Skeletal muscle satellite cell (primary cell): ENCODE measurements at regions not wholly inside any gene's neighbourhood (a gene's known extent, or its start where the extent isn't known, plus 50 kb on each side); places are given as distances from the start of the nearest gene placed in this dataset.
"Not testable (repeated sequence)": the region's sequence is repeated elsewhere in the genome, so short reads cannot be mapped to it uniquely, and the experiment has no call there.

Source experiments
- H3K27me3 ChIP-seq: 2 replicates; pipeline ENCODE4 v1.7.0; 2013; ENCODE audit warnings: low read length; ENCODE audit not compliant: control insufficient read depth, insufficient read depth
- H3K36me3 ChIP-seq: 2 replicates; pipeline ENCODE4 v1.7.0; 2013; ENCODE audit warnings: mild to moderate bottlenecking, control low read depth, low read length; ENCODE audit not compliant: insufficient read depth
- H3K4me1 ChIP-seq: 2 replicates; pipeline ENCODE4 v1.7.0; 2013; ENCODE audit warnings: low read length; ENCODE audit not compliant: control insufficient read depth, insufficient read depth
- H3K4me2 ChIP-seq: 2 replicates; pipeline ENCODE4 v1.7.0; 2013; ENCODE audit warnings: mild to moderate bottlenecking, low read length
- H3K4me3 ChIP-seq: 2 replicates; pipeline ENCODE4 v1.7.0; 2013; ENCODE audit warnings: low read length
- H3K9ac ChIP-seq: 2 replicates; pipeline ENCODE4 v1.7.0; 2013; ENCODE audit warnings: mild to moderate bottlenecking, low read depth, low read length, moderate library complexity
- H3K9me3 ChIP-seq: replicated peaks from 2 replicates; pipeline ENCODE4 v1.7.0; 2013; ENCODE audit warnings: mild to moderate bottlenecking, control low read depth, low read length

DNA sequence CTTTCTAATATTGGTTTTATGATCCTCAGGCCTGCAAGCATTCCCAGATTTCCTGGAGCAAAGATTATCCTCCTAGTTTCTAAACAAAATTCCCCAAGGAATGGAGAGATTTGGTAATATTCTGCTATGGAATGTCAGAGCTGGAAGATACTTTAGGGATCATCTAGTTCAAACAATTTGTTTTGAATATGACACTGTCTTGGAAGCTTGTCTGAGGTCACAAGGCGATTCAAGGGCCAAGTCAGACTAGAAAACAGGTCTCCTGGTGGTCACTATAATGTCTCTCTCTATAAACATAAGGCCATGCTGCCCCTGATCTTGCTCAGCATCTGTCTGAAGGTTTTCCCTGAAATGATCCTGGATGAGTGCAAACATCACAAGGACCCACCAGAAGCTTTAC, 143.4 kb upstream of the BCL6 start:
- no peak overlapping the region for H3K4me3 ChIP-seq

GRCh38 chr3:187889106-187889505, 143.8 kb upstream of the BCL6 start:
- no peak overlapping the region for H3K4me2 ChIP-seq
- no peak overlapping the region for H3K4me3 ChIP-seq
- H3K27me3 ChIP-seq = no peaks in the 10 kb centered on the region
- no peaks in the 10 kb centered on the region for H3K9me3 ChIP-seq
- H3K4me1 ChIP-seq = no peaks in the 10 kb centered on the region
- no peaks in the 10 kb centered on the region for H3K36me3 ChIP-seq
- H3K9ac ChIP-seq = no peak overlapping the region

More for the DNA sequence above, 143.4 kb upstream of the BCL6 start:
- H3K27me3 ChIP-seq = no peaks in the 10 kb centered on the region
- H3K36me3 ChIP-seq = no peaks in the 10 kb centered on the region
- H3K9ac ChIP-seq = no peak overlapping the region
- no peaks in the 10 kb centered on the region for H3K4me1 ChIP-seq
- no peak overlapping the region for H3K4me2 ChIP-seq
- H3K9me3 ChIP-seq = no peaks in the 10 kb centered on the region

DNA sequence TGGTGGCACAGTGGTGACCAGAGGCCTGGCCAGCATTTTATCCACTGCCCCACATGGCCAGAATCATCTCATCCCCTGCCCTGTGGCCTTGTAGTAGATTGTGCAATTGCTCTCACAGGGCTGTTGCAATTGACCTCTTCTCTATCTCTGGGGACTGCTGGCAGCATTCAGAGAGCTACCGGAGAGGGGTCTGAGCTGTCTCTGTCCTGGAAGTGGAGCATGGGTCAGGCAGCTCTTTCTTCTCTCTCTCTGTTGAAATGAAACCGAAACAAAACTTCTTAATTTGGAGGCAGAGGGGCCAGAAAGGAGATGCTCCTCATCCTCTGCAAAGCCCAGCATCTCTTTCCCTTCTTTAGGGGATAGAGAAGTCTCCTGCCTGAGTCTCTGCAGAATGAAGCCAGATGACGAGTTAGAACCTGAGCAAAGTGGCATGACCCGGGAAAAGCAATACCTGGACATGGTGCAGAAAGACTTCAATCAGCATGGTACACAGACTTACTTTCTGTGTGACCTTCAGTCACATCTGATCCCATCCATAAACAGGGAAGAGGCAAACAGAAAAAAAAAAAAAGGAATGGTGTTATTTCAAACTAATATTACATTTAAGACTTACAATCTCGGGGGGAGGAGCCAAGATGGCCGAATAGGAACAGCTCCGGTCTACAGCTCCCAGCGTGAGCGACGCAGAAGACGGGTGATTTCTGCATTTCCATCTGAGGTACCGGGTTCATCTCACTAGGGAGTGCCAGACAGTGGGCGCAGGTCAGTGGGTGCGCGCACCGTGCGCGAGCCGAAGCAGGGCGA, 144.5 kb upstream of the BCL6 start:
- Histone ChIP-seq H3K9ac (no peak overlapping the region), H3K4me1 (no peaks in the 10 kb centered on the region), H3K36me3 (no peaks in the 10 kb centered on the region), H3K4me3 (no peak overlapping the region), H3K4me2 (no peak overlapping the region), H3K27me3 (no peaks in the 10 kb centered on the region), H3K9me3 (no peaks in the 10 kb centered on the region)

GRCh38 chr3:187890405-187890752, 145.1 kb upstream of the BCL6 start:
- H3K27me3 ChIP-seq, H3K4me1 ChIP-seq, H3K9me3 ChIP-seq, H3K4me2 ChIP-seq, H3K9ac ChIP-seq, H3K36me3 ChIP-seq, H3K4me3 ChIP-seq: not testable (repeated sequence)

DNA sequence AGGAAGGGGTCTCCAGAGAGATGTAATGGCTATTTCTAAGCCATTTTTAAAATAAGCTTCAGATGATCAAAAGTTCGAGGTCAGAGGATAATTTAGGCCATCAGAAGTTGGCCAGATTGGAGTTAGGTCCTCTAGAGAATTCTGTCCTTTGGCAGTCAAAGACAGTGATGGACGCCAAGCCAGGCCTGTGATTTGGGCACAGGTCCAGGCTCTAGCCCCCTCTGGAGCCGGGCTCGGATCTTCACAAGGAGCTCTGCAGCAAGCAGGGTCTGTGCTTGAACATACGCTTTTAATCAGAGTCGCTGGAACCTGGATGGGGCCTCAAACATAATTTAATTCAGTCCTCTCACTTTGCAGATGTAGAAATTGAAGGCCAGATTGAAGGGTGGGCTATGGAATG, 151.4 kb upstream of the BCL6 start:
- H3K4me2 ChIP-seq = no peak overlapping the region
- no peaks in the 10 kb centered on the region for H3K9me3 ChIP-seq
- H3K27me3 ChIP-seq = no peaks in the 10 kb centered on the region
- no peak overlapping the region for H3K4me3 ChIP-seq
- no peaks in the 10 kb centered on the region for H3K36me3 ChIP-seq
- H3K4me1 ChIP-seq = no peaks in the 10 kb centered on the region
- no peak overlapping the region for H3K9ac ChIP-seq

GRCh38 chr3:187899246-187899645, 154.0 kb upstream of the BCL6 start:
- Histone ChIP-seq H3K36me3 (no peaks in the 10 kb centered on the region), H3K9ac (no peak overlapping the region), H3K4me3 (no peak overlapping the region), H3K9me3 (no peaks in the 10 kb centered on the region), H3K4me2 (no peak overlapping the region), H3K4me1 (no peaks in the 10 kb centered on the region), H3K27me3 (no peaks in the 10 kb centered on the region)

DNA sequence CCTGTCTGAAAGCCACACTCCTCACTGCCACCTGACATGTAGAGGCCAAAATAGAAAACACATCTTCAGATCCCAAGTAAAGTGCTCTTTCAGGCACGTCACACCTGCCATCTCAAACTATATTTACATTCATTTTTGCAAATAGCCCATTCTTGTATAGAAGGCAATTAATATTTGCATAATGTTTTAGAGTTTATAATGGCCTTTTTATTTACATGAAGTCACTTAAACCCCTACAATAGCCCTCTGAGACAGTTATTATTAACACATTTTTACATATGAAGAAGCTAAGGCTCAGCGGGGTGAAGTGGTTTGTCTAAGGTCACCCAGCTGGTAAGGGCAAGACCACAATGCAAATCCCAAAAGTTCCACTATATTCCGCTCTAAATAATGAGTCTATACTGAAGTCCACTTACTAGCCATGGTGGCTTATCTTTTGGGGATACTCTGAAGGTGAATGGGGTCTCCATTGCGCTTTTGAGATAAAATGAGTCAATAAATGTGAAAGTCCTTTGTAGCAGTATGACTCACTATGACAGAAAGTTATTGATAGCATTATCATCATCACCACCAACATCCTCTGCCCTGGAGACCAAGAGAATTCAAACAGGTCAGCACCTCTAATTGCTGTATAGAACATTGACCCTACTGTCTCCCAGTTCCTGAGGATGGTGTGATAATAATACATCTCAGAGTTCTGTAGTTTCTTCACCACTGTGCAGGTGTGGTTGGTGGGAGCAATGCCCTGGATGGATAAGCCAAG, 155.9 kb upstream of the BCL6 start:
- Histone ChIP-seq H3K4me3 (no peak overlapping the region), H3K27me3 (no peaks in the 10 kb centered on the region), H3K4me1 (no peaks in the 10 kb centered on the region), H3K9me3 (no peaks in the 10 kb centered on the region), H3K4me2 (no peak overlapping the region), H3K9ac (no peak overlapping the region), H3K36me3 (no peaks in the 10 kb centered on the region)

DNA sequence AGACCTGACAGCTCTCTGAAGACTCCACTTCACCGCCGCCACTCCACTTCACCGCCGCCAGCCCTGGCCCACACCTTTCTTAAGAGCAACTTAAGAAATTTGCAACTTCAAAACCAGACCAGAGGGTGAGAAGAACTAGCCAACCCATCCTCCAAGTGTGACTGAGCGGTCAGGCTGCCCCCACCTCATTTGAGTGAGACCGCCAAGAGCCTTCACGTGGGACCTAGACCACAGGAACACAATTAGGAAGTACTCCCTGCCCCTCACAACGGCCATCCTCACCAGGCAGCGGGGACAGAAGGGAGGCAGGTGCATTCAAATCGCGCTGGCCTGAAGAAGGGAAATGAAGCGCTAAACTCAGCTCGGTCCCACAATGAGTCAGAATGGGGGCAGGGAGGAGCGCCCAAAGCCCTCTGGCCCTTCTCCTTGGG, 156.8 kb upstream of the BCL6 start:
- Histone ChIP-seq H3K4me1 (no peaks in the 10 kb centered on the region), H3K4me2 (no peak overlapping the region), H3K27me3 (no peaks in the 10 kb centered on the region), H3K36me3 (no peaks in the 10 kb centered on the region), H3K4me3 (no peak overlapping the region), H3K9ac (no peak overlapping the region), H3K9me3 (no peaks in the 10 kb centered on the region)

GRCh38 chr3:187902936-187903335, 157.7 kb upstream of the BCL6 start:
- H3K9me3 ChIP-seq = no peaks in the 10 kb centered on the region
- no peak overlapping the region for H3K4me3 ChIP-seq
- H3K4me2 ChIP-seq = no peak overlapping the region
- H3K27me3 ChIP-seq = no peaks in the 10 kb centered on the region
- H3K9ac ChIP-seq = no peak overlapping the region
- H3K4me1 ChIP-seq = no peaks in the 10 kb centered on the region
- no peaks in the 10 kb centered on the region for H3K36me3 ChIP-seq

- no peaks in the 10 kb centered on the region for H3K36me3 ChIP-seq
- H3K4me3 ChIP-seq = no peak overlapping the region
- H3K9ac ChIP-seq = no peak overlapping the region
- no peak overlapping the region for H3K4me2 ChIP-seq
- no peaks in the 10 kb centered on the region for H3K4me1 ChIP-seq
- H3K9me3 ChIP-seq = no peaks in the 10 kb centered on the region
- H3K27me3 ChIP-seq = no peaks in the 10 kb centered on the region
Observed at GRCh38 chr3:187903697-187904096, 158.4 kb upstream of the BCL6 start.

DNA sequence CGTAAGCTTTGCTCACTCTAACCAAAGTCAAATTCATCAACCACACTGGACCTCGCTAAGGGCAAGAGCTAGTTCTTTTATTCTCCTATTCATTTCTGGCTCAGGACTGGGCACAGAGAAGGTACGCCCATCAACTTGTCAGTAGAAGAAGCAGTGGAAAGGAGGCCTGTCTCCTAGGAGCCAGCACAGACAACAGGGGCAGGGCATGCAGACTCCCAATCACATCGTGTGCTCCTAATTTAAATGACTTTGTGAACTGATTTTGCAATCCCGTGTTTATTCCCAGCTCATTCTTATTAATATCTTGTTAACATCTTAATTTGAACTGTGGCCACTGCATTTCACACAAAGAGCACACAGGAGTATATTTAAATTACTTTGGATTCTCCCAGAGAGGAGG, 161.1 kb upstream of the BCL6 start:
- no peaks in the 10 kb centered on the region for H3K36me3 ChIP-seq
- no peak overlapping the region for H3K4me2 ChIP-seq
- no peaks in the 10 kb centered on the region for H3K4me1 ChIP-seq
- H3K4me3 ChIP-seq = no peak overlapping the region
- no peaks in the 10 kb centered on the region for H3K27me3 ChIP-seq
- no peak overlapping the region for H3K9ac ChIP-seq
- no peaks in the 10 kb centered on the region for H3K9me3 ChIP-seq

DNA sequence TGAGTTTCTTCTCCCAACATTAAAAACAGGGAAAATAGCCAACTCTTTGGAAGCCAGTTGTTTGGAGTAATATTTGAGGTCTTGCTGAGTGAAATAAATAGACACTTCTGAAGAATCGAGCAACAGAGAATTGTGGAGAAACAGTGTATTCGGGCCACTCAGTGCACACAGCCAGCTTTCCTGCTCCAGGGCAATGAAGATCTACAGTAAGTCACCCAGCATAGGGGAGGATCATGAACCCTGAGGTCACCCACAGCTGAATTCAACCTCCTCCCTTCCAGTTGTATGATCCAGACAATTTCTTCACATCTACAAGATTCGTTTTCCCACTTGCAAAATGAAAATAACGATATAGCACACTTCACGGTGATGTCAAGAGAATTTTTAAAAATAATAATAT, 161.7 kb upstream of the BCL6 start:
- Histone ChIP-seq H3K4me1 (no peaks in the 10 kb centered on the region), H3K27me3 (no peaks in the 10 kb centered on the region), H3K36me3 (no peaks in the 10 kb centered on the region), H3K9ac (no peak overlapping the region), H3K4me3 (no peak overlapping the region), H3K4me2 (no peak overlapping the region), H3K9me3 (no peaks in the 10 kb centered on the region)
